ENCODE measurements at regions not wholly inside any gene's neighbourhood (a gene's known extent, or its start where the extent isn't known, plus 50 kb on each side); places are given as distances from the start of the nearest gene placed in this dataset.

DNA sequence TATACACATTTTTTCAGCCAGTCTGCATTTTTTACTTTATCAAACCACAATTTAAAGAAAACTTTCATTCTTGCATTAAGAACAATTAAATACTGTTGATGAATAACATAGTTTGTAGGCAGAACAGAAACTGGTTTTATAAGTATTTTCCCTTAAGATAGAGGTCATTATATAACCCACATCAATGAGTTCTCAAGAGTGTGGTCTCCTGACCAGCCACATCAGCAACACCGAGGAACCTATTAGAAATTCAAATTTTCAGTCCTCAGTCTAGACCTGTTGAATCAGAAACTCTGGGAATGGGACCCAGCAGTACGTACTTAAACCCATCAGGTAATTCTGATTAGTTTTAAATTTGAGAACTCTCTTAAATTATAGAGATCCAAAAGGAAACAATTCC lies 299.6 kb upstream of the ARSJ start:
- TF ChIP-seq POLR2AphosphoS5 (IDR thresholded peaks at IDR 0.05; ENCODE audit: low read depth, low read length) = no peak
- no peak for TF ChIP-seq POLR2A (IDR thresholded peaks at IDR 0.05; ENCODE audit: low read depth, low read length)

Data from GM12891 (cell line).